ENCODE measurements at regions not wholly inside any gene's neighbourhood (a gene's known extent, or its start where the extent isn't known, plus 50 kb on each side); places are given as distances from the start of the nearest gene placed in this dataset.

GRCh38 chr5:4722886-4723285 is 417.2 kb upstream of the ADAMTS16 start:
- Mint-ChIP-seq H3K4me3 (ENCODE audit: unreplicated experiment) (no peak overlapping the region), H3K36me3 (ENCODE audit: insufficient read depth, unreplicated experiment) (no peaks in the 10 kb centered on the region), H3K9me3 (ENCODE audit: unreplicated experiment) (no peaks in the 10 kb centered on the region), H3K27me3 (ENCODE audit: insufficient read depth, unreplicated experiment) (peaks cover 5% of the 10 kb centered on the region), H3K4me1 (ENCODE audit: low read depth, unreplicated experiment) (no peaks in the 10 kb centered on the region), H3K27ac (ENCODE audit: unreplicated experiment) (no peak overlapping the region)
- H3K4me3 ChIP-seq (ENCODE audit: low read depth, low read length), result no peak overlapping the region
- POLR2A ChIA-PET, result no interaction called here
- intact Hi-C loops (cut with micrococcal nuclease; ENCODE audit: unreplicated experiment), result no loop called here
- no peaks in the 10 kb centered on the region; the same call in 1 of the 2 replicates for H3K27me3 ChIP-seq (replicated peaks; ENCODE audit: control insufficient read depth, insufficient read depth, low read length)
- TF ChIP-seq CTCF (IDR thresholded peaks at IDR 0.05; ENCODE audit: insufficient read depth in 1 of 2, low read depth in 1 of 2, low read length in 1 of 2, severe bottlenecking in 1 of 2, unreplicated experiment in 1 of 2), result no peak
- no peaks in the 10 kb centered on the region for H3K9me3 ChIP-seq
- CTCF ChIA-PET, result no interaction called here
- BruUV-seq (replicated peaks), result no TSS peak
- DNase-seq, result no peak
- H3K4me1 ChIP-seq, result no peaks in the 10 kb centered on the region
- H3K36me3 ChIP-seq (ENCODE audit: control insufficient read depth, insufficient read depth, low read length), result no peaks in the 10 kb centered on the region

GRCh38 chr5:4725594-4725993 is 414.5 kb upstream of the ADAMTS16 start:
- DNase-seq, result no peak
- no peaks in the 10 kb centered on the region for H3K9me3 Mint-ChIP-seq (ENCODE audit: unreplicated experiment)
- BruUV-seq (replicated peaks), result no TSS peak
- CTCF ChIA-PET, result no interaction called here
- Histone ChIP-seq H3K9me3 (no peaks in the 10 kb centered on the region), H3K4me3 (ENCODE audit: low read depth, low read length) (no peak overlapping the region), H3K27me3 (replicated peaks; ENCODE audit: control insufficient read depth, insufficient read depth, low read length) (no peaks in the 10 kb centered on the region; the same call in 1 of the 2 replicates), H3K4me1 (no peaks in the 10 kb centered on the region), H3K36me3 (ENCODE audit: control insufficient read depth, insufficient read depth, low read length) (no peaks in the 10 kb centered on the region)
- POLR2A ChIA-PET, result no interaction called here
- no peak for TF ChIP-seq CTCF (IDR thresholded peaks at IDR 0.05; ENCODE audit: insufficient read depth in 1 of 2, low read depth in 1 of 2, low read length in 1 of 2, severe bottlenecking in 1 of 2, unreplicated experiment in 1 of 2)
- no peaks in the 10 kb centered on the region for H3K36me3 Mint-ChIP-seq (ENCODE audit: insufficient read depth, unreplicated experiment)
- H3K4me3 Mint-ChIP-seq (ENCODE audit: unreplicated experiment), result no peak overlapping the region
- intact Hi-C loops (cut with micrococcal nuclease; ENCODE audit: unreplicated experiment), result no loop called here
- no peak overlapping the region for H3K27ac Mint-ChIP-seq (ENCODE audit: unreplicated experiment)
- H3K27me3 Mint-ChIP-seq (ENCODE audit: insufficient read depth, unreplicated experiment), result peaks cover 5% of the 10 kb centered on the region
- no peaks in the 10 kb centered on the region for H3K4me1 Mint-ChIP-seq (ENCODE audit: low read depth, unreplicated experiment)

- BruUV-seq (replicated peaks), result no TSS peak
- Histone ChIP-seq H3K36me3 (ENCODE audit: control insufficient read depth, insufficient read depth, low read length) (no peaks in the 10 kb centered on the region), H3K9me3 (no peaks in the 10 kb centered on the region), H3K27me3 (replicated peaks; ENCODE audit: control insufficient read depth, insufficient read depth, low read length) (no peaks in the 10 kb centered on the region; the same call in 1 of the 2 replicates), H3K4me1 (no peaks in the 10 kb centered on the region), H3K4me3 (ENCODE audit: low read depth, low read length) (no peak overlapping the region)
- Mint-ChIP-seq H3K36me3 (ENCODE audit: insufficient read depth, unreplicated experiment) (no peaks in the 10 kb centered on the region), H3K27ac (ENCODE audit: unreplicated experiment) (no peak overlapping the region), H3K4me1 (ENCODE audit: low read depth, unreplicated experiment) (no peaks in the 10 kb centered on the region), H3K27me3 (ENCODE audit: insufficient read depth, unreplicated experiment) (peaks cover 3% of the 10 kb centered on the region), H3K9me3 (ENCODE audit: unreplicated experiment) (no peaks in the 10 kb centered on the region), H3K4me3 (ENCODE audit: unreplicated experiment) (no peak overlapping the region)
- no peak for TF ChIP-seq CTCF (IDR thresholded peaks at IDR 0.05; ENCODE audit: insufficient read depth in 1 of 2, low read depth in 1 of 2, low read length in 1 of 2, severe bottlenecking in 1 of 2, unreplicated experiment in 1 of 2)
- intact Hi-C loops (cut with micrococcal nuclease; ENCODE audit: unreplicated experiment), result no loop called here
- ChIA-PET POLR2A (no interaction called here), CTCF (no interaction called here)
- DNase-seq, result no peak
Measured at GRCh38 chr5:4730279-4730678, 409.9 kb upstream of the ADAMTS16 start.

Data from Caco-2 (cell line).